Activated CD4-positive, alpha-beta T cell treated with anti-CD3 and anti-CD28 coated beads, Interleukin-10, Interleukin-2, amounts not matched to agents 100 ng/mL and 50 ng/mL, durations not matched to agents 16 hours and 8 hours (primary cell): ENCODE measurements at regions not wholly inside any gene's neighbourhood (a gene's known extent, or its start where the extent isn't known, plus 50 kb on each side); places are given as distances from the start of the nearest gene placed in this dataset.
"Not testable (repeated sequence)": the region's sequence is repeated elsewhere in the genome, so short reads cannot be mapped to it uniquely, and the experiment has no call there.

Source experiments
- DNase-seq: peaks from one replicate; pipeline ENCODE4 v3.0.0-alpha.2; 2020

DNA sequence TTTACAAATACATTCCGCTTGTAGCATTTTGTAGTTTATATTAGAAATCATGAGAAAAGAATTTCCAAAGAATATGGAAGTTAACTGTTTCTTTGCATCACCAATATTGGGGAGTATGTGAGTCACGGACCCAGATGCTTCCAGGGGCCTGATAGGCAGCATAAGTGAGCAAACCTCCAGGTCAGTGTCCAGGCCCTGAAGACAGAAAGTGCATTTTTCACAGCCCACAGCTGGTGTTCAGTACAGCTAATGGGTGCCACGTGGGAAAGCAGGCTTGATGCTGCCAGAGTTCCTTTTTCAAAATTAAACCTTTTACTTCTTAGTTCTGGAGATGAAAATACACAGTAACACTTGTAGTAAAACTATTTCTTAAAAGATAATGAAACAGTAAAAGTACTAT, 454.4 kb upstream of the ACTBL2 start:
- DNase-seq = no peak

DNA sequence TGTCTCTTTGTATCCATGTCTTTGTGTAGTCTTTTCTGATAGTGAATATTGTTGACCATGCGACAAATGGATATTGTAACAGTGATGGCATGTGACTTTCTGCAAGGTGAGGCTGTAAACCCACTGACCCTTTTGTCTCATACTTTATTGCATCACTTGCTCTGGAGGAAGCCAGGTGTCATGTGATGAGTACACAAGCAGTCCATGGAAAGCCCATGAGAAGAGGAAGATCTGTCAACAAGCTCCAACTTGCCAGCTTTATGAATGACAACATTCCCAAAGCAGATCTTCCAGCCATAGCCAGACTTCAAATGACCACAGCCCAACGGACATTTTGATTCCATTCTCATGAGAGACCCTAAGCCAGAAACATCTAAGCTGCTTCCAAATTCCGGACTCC, 450.1 kb upstream of the ACTBL2 start:
- DNase-seq = no peak

GRCh38 chr5:57931807-57932206, 449.2 kb upstream of the ACTBL2 start:
- DNase-seq = no peak

GRCh38 chr5:57931352-57931751, 448.7 kb upstream of the ACTBL2 start:
- no peak for DNase-seq

GRCh38 chr5:57929271-57929670, 446.7 kb upstream of the ACTBL2 start:
- no peak for DNase-seq

DNA sequence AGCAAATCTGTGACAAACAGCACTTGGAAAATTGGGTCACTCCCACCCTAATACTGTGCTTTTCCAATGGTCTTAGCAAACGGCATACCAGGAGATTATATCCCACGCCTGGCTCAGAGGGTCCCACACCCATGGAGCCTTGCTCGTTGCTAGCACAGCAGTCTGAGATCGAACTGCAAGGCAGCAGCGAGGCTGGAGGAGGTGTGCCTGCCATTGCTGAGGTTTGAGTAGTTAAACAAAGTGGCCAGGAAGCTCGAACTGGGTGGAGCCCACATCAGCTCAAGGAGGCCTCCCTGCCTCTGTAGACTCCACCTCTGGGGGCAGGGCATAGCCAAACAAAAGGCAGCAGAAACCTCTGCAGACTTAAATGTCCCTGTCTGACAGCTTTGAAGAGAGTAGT, 440.5 kb upstream of the ACTBL2 start:
- DNase-seq = not testable (repeated sequence)

DNA sequence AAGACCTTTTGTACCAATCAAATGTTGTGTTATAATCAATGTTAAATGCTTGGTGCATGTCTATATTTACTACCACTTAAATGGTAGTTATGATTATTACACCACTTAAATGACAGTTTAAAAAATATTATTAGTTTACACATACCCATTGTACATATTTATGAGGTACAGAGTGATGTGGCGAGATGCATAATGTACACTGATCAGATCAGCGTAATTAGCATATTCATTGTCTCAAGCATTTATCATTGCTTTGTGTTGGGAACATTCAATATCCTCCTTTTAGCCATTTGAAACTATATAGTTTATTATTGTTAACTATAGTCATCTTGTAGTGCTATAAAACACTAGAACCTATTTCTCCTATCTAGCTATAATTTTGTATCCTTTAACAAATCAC, 434.4 kb upstream of the ACTBL2 start:
- DNase-seq = no peak

- no peak for DNase-seq
These were observed 432.9 kb upstream of the ACTBL2 start for GRCh38 chr5:57915536-57915935.

DNA sequence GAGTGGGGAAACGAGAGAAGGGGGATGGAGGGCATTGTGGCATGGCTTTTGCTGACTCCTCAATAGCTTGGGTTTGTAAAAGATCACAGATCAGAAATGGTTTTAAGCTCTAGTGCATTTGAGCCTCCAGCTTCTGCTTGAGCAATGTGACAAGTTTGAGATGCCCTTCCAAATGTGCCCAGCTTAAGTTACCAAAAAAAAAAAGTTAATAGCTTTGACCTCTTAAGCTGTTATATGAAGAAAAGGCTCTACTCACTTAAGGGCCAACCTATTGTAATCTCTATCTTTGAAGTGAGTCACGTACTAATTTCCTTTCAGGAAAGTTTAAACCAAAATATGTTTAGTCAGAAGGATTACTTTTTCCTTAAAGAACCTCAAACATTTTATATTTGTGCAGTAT, 428.8 kb upstream of the ACTBL2 start:
- DNase-seq = no peak

DNA sequence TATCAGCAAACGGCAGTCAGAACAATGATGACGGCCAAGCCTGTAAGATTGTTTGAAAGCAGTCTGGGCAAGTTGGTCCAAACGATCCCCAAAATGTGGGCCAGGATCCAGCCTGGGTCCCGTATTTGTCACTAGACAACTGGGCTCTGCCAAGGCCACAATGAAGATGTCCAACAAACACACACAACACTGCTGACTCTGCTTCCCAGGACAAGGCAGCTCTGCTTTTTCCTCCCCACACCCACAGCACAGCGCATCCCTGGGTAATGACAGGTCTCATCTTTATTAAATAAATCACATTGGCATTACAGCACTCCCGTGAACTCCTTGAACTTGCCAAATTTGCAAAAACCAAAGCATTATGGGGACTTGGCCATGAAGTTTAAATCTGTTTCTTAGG, 424.1 kb upstream of the ACTBL2 start:
- no peak for DNase-seq

DNA sequence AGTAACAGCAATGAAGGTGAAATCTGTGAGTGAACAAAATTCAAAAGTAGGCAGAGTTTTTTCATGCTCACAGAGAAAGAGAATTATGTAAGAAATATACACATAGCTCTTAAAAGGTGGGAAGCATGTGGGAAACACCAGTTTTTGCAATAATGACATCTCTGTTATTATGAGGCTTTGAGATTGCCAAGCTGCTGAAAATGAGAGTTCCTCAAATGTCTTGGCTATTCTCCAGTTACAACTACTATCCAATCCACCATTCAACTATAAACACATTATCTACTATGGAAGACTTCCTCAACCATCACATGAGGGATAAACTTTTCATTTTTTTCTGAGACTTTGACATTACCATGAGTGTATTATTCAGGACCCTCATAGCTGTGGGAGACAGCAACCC, 420.8 kb upstream of the ACTBL2 start:
- no peak for DNase-seq

DNA sequence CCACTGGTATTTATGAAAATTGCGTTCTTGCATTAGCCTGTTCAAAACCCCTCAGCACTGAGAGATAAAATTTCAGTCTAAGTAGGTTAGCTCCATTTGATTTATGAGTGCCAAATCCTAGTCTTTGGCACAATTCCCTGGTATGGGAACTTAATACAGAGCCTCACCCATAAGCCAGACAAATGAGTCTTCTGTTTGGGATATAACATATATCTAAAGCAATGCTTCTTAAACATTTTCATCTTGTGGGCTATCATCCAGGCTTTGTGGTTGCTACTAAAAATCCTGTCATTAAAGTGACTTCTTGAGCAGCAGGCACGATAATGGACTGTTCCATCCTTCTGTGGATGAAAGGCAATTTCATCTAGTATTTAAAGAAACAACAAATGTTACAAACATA, 419.5 kb upstream of the ACTBL2 start:
- DNase-seq = no peak

- no peak for DNase-seq
These were observed 417.9 kb upstream of the ACTBL2 start for GRCh38 chr5:57900381-57900944.

DNA sequence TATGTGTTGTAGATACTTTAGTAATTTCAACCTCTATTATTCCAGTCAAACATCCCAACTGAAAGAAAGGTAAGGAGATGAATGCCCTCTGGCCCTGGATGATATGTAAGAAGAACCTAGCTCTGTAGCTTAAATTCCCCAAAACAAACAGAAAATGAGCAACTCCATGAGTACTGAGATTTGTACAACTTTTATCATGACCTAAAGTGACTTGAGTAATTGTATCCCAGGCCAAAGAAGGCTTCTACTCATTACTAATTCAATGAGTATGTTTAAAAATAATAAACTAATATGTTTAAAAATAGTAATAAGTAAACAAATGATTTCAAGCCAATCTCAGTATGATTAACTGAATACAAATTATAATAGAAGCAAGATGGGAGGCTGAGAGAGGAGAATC, 414.0 kb upstream of the ACTBL2 start:
- no peak for DNase-seq

- no peak for DNase-seq
These were observed 413.2 kb upstream of the ACTBL2 start for GRCh38 chr5:57895766-57896165.

GRCh38 chr5:57893926-57894325, 411.3 kb upstream of the ACTBL2 start:
- DNase-seq = no peak

DNA sequence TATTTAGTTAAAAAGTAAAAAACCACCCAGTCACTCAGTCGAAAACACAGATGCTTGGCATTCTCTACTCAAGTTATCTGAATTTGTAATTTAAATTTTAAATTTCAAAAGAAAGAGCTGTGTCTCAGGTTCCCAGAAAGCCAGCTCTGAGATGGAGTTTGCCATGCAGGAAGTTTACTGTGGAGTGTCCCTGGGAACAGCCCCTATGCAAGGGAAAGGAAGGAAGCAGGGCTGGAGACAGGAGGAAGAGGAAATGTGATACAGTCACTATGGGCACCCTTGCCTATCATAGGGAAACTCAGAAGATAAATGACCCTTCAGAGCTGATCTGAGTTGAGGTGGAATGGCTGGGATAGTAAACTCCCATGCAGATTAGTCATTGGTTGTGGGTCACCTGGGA, 408.8 kb upstream of the ACTBL2 start:
- no peak for DNase-seq

- no peak for DNase-seq
These were observed 406.9 kb upstream of the ACTBL2 start for GRCh38 chr5:57889558-57889957.

- peak; percentile 3 for DNase-seq
These were observed 405.4 kb upstream of the ACTBL2 start for GRCh38 chr5:57887851-57888621.

DNA sequence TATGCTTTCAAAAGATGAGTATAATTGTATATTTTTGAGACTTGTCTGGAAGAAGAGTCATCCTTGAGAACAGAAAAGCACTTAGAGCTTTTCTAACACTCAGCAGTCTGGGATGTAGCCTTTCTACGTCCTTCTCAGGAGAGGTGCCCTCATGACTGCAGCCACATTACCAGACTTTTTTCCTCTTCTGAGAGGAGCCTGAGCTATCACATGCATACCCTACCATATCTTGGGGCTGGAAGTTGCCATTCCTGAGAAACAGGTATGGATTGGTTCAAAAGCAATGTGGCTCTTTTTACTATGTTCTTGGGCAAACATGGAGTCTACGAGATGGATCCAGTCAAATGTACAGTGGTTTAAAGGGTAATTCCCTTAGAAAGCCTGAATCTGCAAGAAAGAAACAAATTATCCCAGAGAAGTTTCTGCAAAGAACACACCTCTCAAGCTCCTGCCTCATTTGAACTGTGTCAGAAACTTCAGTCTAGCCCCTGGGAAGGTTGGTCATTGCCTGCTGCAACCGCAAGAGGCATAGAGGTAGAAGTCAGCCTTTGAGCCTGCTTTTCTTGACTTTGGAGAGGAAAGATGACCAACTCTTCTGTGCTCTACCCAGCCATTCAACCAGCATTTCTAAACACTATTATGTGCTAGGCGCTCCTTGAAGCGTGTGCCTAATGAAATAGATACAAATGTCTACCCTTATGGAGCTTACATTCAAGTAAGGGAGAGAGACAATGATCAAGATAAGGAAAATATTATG, 401.9 kb upstream of the ACTBL2 start:
- DNase-seq = no peak

GRCh38 chr5:57880216-57880615, 397.6 kb upstream of the ACTBL2 start:
- no peak for DNase-seq

DNA sequence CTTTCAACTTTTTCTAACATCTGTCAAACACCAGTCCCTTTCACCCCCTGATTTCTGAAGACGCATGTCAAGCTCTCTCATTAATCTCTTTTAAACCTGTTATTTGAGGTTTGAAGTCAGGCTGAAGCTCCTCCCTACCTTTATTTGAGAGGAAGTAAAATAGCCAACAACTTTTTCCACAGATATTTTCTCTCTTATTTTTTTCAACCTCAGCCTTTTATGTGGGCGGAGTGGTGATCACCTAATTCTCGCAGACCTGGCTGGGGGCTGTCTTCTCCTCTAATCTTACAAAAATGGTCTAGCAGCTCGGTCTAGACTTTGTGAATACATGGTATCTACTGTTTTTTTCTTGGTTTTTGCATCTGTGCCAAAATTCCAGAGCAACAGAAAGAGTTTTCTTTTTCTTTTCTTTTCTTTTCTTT, 395.7 kb upstream of the ACTBL2 start:
- DNase-seq = no peak

DNA sequence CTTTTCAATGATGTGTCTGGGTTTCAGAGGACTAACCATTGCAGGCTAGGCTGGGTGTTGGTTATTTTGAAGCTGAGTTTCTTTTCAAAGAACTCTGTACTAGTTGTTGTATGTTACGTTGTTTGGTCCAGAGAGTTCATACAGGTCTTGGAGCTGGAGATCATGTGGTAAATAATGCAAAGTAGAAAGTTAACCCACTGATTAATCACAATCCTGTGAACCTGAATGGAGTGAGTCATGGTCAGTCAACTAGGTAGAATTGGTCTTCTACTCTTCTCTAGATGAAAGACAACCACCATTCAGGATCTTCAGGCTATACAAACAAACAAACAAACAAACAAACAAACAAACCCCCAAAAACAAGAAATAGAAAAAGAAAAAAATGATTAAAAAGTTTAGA, 388.9 kb upstream of the ACTBL2 start:
- no peak for DNase-seq

GRCh38 chr5:57870267-57870666, 387.7 kb upstream of the ACTBL2 start:
- not testable (repeated sequence) for DNase-seq
